GM19467 (cell line): ENCODE measurements at regions not wholly inside any gene's neighbourhood (a gene's known extent, or its start where the extent isn't known, plus 50 kb on each side); places are given as distances from the start of the nearest gene placed in this dataset.

Experiments used
- ATAC-seq: cut with Tn5 transposase; IDR thresholded peaks from one replicate; pipeline ENCODE4 v1.9.1; 2021; ENCODE audit warnings: mild to moderate bottlenecking, moderate library complexity; ENCODE audit not compliant: unreplicated experiment

- no peak for ATAC-seq
Measured at GRCh38 chr10:83835945-83836745, 303.2 kb upstream of the GHITM start.

- ATAC-seq: no peak
Measured at GRCh38 chr10:83848677-83849076, 290.6 kb upstream of the GHITM start.

GRCh38 chr10:83849150-83849549 lies 290.2 kb upstream of the GHITM start:
- no peak for ATAC-seq

- no peak for ATAC-seq
Measured at GRCh38 chr10:83852146-83852545, 287.2 kb upstream of the GHITM start.

- ATAC-seq: no peak
Measured at GRCh38 chr10:83862723-83863122, 276.6 kb upstream of the GHITM start.

GRCh38 chr10:83863283-83863966 lies 275.9 kb upstream of the GHITM start:
- no peak for ATAC-seq

- ATAC-seq: no peak
Measured at GRCh38 chr10:83869898-83870297, 269.4 kb upstream of the GHITM start.

GRCh38 chr10:83871187-83872081 lies 267.9 kb upstream of the GHITM start:
- ATAC-seq: peak; percentile 99

GRCh38 chr10:83880252-83880791 lies 259.0 kb upstream of the GHITM start:
- no peak for ATAC-seq

GRCh38 chr10:83881661-83882060 lies 257.6 kb upstream of the GHITM start:
- ATAC-seq: no peak

GRCh38 chr10:83886871-83887270 lies 252.4 kb upstream of the GHITM start:
- no peak for ATAC-seq

GRCh38 chr10:83892737-83893136 lies 246.6 kb upstream of the GHITM start:
- ATAC-seq: no peak

- ATAC-seq: no peak
Measured at GRCh38 chr10:83896219-83896618, 243.1 kb upstream of the GHITM start.

- no peak for ATAC-seq
Measured at GRCh38 chr10:83897626-83898025, 241.7 kb upstream of the GHITM start.

GRCh38 chr10:83908506-83908905 lies 230.8 kb upstream of the GHITM start:
- ATAC-seq: no peak

- no peak for ATAC-seq
Measured at GRCh38 chr10:83909001-83909400, 230.3 kb upstream of the GHITM start.

GRCh38 chr10:83915801-83916200 lies 223.5 kb upstream of the GHITM start:
- no peak for ATAC-seq

GRCh38 chr10:83917537-83918506 lies 221.5 kb upstream of the GHITM start:
- peak; percentile 60 for ATAC-seq

- ATAC-seq: no peak
Measured at GRCh38 chr10:83919187-83919586, 220.1 kb upstream of the GHITM start.
